GM18505 (cell line): ENCODE measurements at regions not wholly inside any gene's neighbourhood (a gene's known extent, or its start where the extent isn't known, plus 50 kb on each side); places are given as distances from the start of the nearest gene placed in this dataset.
"Not testable (repeated sequence)": the region's sequence is repeated elsewhere in the genome, so short reads cannot be mapped to it uniquely, and the experiment has no call there.

Experiments used
- ATAC-seq: cut with Tn5 transposase; IDR thresholded peaks from one replicate; pipeline ENCODE4 v1.9.1; 2021; ENCODE audit not compliant: unreplicated experiment
- POLR2A ChIP-seq: IDR thresholded peaks from 4 replicates; pipeline ENCODE4 v1.6.1; 2011; ENCODE audit warnings: borderline replicate concordance; ENCODE audit not compliant: insufficient read depth, insufficient read length; ENCODE audit errors: extremely low read depth

DNA sequence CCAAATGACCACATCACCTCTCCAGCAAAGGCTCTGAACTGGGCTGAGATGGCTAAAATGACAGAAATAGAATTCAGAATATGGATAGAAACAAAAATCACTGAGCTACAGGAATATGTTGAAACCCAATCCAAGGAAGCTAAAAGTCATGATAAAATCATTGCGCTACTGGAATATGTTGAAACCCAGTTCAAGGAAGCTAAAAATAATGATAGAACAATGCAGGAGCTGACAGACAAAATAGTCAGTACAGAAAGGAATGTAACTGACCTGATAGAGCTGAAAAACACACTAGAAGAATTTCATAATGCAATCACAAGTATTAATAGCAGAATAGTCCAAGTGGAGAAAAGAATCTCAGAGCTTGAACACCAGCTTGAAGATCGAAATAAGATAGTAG lies 394.9 kb upstream of the GRAMD2B start:
- TF ChIP-seq POLR2A, result no peak
- no peak for ATAC-seq

DNA sequence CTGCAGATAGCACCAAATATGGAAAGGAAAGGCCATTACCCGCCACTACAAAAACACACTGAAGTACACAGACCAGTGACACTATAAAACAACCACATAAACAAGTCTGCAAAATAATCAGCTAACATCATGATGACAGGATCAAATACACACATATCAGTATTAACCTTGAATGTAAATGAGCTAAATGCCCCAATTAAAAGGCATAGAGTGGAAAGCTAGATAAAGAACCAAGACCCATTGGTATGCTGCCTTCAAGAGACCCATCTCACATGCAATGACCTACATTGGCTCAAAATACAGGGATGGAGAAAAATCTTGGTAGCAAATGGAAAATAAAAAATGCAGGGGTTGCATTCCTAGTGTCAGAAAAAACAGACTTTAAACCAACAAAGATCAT lies 393.9 kb upstream of the GRAMD2B start:
- ATAC-seq, result not testable (repeated sequence)

DNA sequence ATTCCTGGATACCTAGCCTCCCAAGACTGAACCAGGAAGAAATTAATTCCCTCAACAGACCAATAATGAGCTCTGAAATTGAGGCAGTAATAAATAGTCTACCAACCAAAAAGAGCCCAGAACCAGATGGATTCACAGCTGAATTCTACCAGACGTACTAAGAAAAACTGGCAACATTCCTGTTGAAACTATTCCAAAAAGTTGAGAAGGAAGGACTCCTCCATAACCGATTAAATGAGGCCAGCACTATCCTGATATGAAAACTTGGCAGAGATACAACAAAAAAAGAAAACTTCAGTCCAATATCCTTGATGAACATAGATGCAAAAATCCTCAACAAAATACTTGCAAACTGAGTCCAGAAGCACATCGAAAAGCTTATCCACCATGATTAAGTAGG lies 392.5 kb upstream of the GRAMD2B start:
- TF ChIP-seq POLR2A, result no peak
- no peak for ATAC-seq

DNA sequence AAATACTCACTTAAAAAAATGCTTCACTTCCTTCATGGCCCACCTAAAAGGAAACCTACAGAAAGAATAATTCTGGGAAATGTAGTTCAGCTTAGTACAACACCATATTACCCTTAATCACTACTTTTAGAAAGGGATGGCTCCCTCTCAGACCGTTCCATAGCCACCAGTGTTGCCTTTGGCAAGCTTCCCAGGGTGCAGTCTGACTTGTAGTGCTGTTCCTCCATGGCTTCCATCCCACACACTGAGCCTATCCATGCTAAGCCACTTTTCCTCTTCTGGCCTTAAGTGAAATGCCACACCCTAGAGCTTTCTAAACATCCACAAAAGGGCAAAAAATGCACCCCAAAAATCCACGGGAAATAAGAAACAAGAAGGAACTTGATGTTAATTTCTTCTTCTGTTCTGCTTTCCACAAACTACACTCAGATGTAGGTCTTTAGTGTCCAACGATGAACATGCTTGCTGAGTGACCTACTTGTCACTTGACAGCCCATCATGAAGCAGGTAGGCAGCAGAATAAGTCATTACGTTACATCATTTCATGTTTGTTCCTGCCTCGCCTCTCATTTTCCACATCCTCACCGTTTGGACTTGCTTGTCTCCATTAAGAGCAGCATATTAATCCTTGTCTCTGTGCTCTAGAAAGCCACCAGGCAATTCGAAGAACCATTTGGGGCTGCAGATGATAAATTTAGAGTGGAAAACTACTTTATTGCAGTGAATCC lies 391.1 kb upstream of the GRAMD2B start:
- no peak for TF ChIP-seq POLR2A
- no peak for ATAC-seq

DNA sequence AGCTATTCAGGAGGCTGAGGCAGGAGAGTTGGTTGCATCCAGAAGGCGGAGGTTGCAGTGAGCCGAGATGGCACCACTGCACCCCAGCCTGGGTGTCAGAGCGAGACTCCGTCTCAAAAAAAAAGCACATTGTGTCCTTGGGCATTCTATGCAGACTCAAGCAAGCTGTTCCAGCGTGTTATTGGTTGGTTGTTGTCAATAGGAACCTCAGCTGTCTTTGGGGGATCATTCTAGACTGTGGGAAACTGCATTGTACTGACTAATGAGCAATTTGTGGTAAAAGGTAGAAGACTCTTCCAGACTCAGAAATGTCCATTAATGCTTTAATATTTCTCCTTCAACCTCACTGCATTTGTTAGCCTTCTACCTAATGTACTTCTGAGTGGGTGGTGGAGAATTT lies 379.5 kb upstream of the GRAMD2B start:
- ATAC-seq, result no peak
- TF ChIP-seq POLR2A, result no peak

DNA sequence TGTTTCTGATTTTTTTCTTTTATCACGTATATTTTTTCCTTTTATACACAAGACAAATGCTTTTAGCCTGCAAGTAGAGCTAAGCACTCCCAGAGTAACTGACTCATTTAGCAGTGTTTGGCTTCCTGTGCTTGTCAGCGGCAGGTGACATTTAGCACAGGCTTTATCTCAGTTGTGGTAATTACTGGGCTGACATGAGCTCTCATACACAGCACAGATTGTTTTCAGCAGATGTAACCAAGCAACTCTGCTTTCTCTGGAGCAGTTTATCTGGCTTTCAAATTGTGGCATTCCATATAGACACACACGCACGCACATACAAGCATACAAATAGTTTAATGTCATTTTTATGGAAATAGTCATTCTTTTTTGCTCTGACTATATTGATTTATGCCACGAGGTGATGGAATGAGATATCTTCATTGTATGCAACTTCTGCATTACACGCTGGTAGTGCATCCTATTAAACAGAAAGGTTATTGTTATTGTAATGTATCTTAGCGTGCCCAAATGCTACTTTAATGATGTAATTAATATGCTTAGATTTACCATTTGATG lies 379.0 kb upstream of the GRAMD2B start:
- no peak for ATAC-seq
- no peak for TF ChIP-seq POLR2A

DNA sequence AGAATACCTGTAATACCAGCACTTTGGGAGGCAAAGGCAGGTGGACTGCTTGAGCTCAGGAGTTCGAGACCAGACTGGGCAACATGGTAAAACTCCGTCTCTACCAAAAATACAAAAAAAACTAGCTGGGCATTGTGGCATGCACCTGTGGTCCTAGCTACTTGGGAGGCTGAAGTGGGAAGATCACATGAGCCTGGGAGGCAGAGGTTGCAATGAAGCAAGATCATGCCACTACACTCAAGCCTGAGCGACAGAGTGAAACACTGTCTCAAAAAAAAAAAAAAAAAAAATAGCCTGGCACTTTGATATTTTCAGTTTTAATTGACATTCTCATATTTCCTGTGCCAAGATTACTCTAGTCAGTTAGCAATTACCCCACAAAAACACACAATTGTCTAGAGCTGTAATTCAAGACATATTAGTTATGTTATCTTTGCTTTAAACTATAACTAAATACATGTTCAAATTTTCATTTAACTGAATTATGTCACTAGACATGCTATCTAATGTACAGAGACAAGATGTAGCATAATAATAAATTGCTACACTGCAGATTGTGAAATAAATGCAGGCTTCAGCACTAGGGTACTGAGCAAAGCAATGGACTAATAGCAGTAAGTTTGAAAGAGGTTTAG lies 378.2 kb upstream of the GRAMD2B start:
- no peak for TF ChIP-seq POLR2A
- ATAC-seq, result no peak

DNA sequence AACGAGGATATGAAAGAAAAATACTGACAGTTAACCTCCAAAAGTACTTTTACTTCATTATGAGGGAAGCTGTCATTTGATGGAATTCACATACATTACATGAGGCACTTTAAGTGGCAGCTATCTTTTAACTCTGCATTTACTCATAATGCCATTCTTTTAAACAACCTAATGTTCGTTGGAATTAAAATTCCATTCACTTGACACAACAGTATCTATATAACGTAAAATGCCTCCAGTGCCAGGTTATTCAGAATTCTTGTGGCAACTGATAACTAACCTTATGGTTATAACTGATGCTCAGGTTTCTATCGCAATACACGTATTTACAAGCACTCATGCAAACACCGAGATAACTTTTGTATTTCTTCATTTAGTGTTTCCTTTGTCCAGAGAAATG lies 376.9 kb upstream of the GRAMD2B start:
- no peak for ATAC-seq
- no peak for TF ChIP-seq POLR2A

DNA sequence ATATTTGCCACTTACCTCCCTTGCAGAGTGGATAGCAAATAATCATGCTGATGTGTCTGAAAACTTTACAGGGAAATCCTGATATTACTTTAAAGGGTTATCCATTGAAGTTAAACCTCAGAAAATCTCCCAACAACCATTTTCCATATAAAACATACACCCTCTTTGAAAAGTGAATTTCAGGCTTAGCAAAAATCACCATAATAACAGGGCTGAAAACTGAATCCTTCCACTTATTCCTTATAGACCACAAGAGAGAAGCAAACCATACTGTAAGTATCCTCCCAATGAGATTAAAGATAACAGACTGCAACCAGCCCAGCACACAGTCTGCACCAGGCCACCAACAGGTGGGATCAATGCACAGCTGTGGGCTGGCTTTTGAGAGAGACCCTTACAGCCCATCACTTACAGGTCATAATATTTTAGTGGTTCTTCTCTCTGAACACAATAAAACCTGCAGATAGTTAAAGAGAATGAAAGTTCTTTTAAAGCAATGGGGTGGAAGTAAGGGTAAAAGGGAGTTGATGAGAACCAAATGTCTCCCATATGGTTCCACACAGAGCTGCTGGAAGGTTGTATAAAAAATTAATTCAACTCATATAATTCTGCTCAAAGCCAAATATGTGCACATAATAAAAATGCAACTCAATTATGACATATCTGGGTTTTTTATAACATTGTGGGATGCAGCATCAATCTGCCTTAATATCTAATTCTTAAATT lies 376.2 kb upstream of the GRAMD2B start:
- no peak for TF ChIP-seq POLR2A
- ATAC-seq, result no peak

DNA sequence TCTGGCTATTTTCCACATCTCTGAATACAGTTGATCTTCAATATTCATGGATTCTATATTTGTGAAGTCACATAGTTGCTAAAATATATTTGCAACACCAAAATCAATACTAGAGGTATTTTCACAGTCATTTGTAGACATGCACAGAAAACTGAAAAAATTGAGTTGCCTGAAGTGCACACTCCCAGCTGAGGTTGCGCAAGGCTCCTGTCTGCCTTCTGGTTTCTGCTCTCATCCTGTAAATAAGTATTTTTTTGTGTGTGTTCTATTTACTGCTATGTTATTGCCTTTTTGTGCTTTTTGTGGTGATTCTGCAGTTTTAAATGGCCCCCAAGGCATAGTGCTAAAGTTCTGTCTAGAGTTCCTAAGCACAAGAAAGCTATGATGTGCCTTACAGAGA lies 371.1 kb upstream of the GRAMD2B start:
- no peak for TF ChIP-seq POLR2A
- ATAC-seq, result no peak

DNA sequence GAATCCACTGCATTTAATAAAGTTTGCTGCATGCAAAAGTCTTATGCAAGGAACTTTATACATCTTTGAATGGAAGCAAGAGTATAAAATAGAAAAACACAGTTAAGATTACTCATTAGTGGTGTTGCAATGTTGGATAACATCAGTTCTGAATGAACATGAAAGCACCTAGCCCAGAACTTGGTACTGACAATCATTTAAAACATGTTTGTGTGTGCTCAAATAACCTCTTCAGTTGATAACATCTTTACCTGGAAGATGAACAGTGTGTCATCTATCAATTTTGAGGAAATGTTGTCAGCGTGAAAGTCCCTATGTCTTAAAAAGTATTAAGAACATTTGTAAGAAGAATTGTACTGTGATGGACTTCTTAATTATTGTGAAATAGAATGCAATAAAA lies 370.4 kb upstream of the GRAMD2B start:
- TF ChIP-seq POLR2A, result no peak
- ATAC-seq, result no peak

DNA sequence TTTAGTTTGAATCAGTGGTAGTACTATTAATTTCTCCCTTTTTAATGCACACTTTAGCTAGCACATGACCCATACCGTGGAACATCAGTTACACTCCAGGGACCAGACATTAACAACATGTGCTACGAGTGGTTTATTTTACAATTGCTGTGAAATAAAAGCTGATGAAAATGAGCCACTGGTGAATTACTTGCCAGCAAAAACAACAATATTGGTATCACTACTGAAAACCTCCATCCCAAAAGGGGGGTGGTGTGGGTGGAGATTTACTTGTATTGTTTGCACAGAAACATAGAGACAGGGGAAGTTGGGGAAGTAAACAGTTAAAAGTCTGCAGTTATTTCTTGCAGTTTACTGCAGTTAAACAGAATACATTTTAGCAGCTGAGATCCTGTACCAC lies 369.6 kb upstream of the GRAMD2B start:
- no peak for ATAC-seq
- TF ChIP-seq POLR2A, result no peak

DNA sequence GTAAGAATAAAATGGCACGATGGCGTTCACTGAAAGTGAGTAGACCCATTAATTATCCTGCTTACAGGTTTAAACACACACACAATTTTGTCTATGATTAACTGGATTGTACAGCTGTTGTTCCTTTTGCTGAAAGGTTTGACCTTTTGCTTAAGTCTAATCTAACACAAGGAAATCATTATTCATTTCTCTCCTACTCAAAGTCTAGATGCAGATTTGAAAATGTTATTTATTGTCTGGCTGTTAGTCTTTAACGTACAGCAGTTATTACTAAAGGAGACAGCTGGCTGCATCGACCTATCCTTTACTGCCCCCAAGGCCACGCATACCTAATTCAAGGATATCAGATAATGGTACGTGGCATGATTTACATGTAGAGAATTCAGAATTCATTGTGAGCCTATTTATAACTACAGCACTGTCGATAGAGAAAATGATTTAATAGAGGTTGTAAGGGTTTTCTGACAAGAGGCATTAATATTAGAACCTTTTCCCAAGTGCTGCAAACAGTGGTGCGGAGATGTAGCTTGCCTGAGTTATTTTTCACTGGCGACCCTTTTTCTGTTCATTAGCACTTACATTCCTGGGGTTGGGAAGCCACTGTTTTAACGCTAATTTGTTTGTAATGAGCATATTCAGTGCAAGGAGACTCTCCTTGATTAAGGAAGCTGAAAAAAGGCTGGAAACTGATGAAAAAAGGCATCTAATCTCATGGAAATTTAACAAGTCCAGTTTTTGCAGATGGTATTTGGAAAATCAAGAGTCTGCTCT lies 368.4 kb upstream of the GRAMD2B start:
- no peak for TF ChIP-seq POLR2A
- no peak for ATAC-seq
